Activated B cell treated with CpG ODN at 0.5 μM for 24 hours (primary cell): ENCODE measurements at regions not wholly inside any gene's neighbourhood (a gene's known extent, or its start where the extent isn't known, plus 50 kb on each side); places are given as distances from the start of the nearest gene placed in this dataset.

Source experiments
- ATAC-seq: fragments of 200-7000 bp; cut with Tn5 transposase; one replicate; pipeline ENCODE4 v1.10.0; 2021; ENCODE audit warnings: low read depth, mild to moderate bottlenecking, moderate library complexity
- CTCF ChIA-PET: fragments of 350-600 bp; sonication (Branson Sonifier 250); formaldehyde crosslinking; loops from one replicate; lab custom pipeline; 2021; ENCODE audit warnings: antibody characterized with exemption; lab: Charles Lee
- POLR2A ChIA-PET: fragments of 350-600 bp; sonication (Branson Sonifier 250); formaldehyde crosslinking; loops from one replicate; lab custom pipeline; 2021; ENCODE audit warnings: antibody characterized with exemption; lab: Charles Lee
- DNase-seq: peaks from one replicate; pipeline ENCODE4 v3.0.0; 2022
- H3K27ac Mint-ChIP-seq: one replicate; pipeline ENCODE4 v1.8.0; 2020; ENCODE audit warnings: mixed read lengths
- H3K27me3 Mint-ChIP-seq: one replicate; pipeline ENCODE4 v1.8.0; 2021; ENCODE audit warnings: mixed read lengths
- H3K36me3 Mint-ChIP-seq: one replicate; pipeline ENCODE4 v1.8.0; 2021; ENCODE audit warnings: low read depth, mixed read lengths
- H3K4me1 Mint-ChIP-seq: one replicate; pipeline ENCODE4 v1.8.0; 2021; ENCODE audit warnings: mixed read lengths
- H3K4me3 Mint-ChIP-seq: one replicate; pipeline ENCODE4 v1.8.0; 2020; ENCODE audit warnings: mild to moderate bottlenecking, mixed read lengths
- H3K9me3 Mint-ChIP-seq: one replicate; pipeline ENCODE4 v1.8.0; 2020; ENCODE audit warnings: mixed read lengths
- intact Hi-C: fragments of 100-400 bp; cut with micrococcal nuclease; formaldehyde crosslinking; loops from one replicate; pipeline ENCODE4 v1.15.1; 2024
- TF ChIP-seq, protein P1 (sequence below): fragments of 200-600 bp; IDR thresholded peaks from one replicate; pipeline ENCODE4 v1.8.0; 2022; ENCODE audit warnings: antibody characterized with exemption, mild to moderate bottlenecking

GRCh38 chr5:82359272-82359671, 81.1 kb upstream of the RPS23 start:
- no peaks in the 10 kb centered on the region for H3K9me3 Mint-ChIP-seq
- no peaks in the 10 kb centered on the region for H3K36me3 Mint-ChIP-seq
- no peak overlapping the region for H3K4me3 Mint-ChIP-seq
- H3K4me1 Mint-ChIP-seq, result peaks cover 6% of the 10 kb centered on the region
- ChIA-PET POLR2A (no interaction called here), CTCF (interaction anchor here (1.3 kb wide), 1 partner anchor 1070 kb away, joined by 3 read pairs; no protein-coding TSS in a partner anchor)
- ATAC-seq (no peak), DNase-seq (no peak)
- intact Hi-C loops, result no loop called here
- H3K27me3 Mint-ChIP-seq, result no peaks in the 10 kb centered on the region
- no peak overlapping the region for H3K27ac Mint-ChIP-seq
- TF ChIP-seq, protein P1, sequence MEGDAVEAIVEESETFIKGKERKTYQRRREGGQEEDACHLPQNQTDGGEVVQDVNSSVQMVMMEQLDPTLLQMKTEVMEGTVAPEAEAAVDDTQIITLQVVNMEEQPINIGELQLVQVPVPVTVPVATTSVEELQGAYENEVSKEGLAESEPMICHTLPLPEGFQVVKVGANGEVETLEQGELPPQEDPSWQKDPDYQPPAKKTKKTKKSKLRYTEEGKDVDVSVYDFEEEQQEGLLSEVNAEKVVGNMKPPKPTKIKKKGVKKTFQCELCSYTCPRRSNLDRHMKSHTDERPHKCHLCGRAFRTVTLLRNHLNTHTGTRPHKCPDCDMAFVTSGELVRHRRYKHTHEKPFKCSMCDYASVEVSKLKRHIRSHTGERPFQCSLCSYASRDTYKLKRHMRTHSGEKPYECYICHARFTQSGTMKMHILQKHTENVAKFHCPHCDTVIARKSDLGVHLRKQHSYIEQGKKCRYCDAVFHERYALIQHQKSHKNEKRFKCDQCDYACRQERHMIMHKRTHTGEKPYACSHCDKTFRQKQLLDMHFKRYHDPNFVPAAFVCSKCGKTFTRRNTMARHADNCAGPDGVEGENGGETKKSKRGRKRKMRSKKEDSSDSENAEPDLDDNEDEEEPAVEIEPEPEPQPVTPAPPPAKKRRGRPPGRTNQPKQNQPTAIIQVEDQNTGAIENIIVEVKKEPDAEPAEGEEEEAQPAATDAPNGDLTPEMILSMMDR, result no peak

- DNase-seq (no peak), ATAC-seq (no peak)
- Mint-ChIP-seq H3K27ac (no peak overlapping the region), H3K27me3 (peaks cover 2% of the 10 kb centered on the region), H3K9me3 (no peaks in the 10 kb centered on the region), H3K4me3 (no peak overlapping the region), H3K4me1 (peaks cover 6% of the 10 kb centered on the region), H3K36me3 (no peaks in the 10 kb centered on the region)
- ChIA-PET POLR2A (no interaction called here), CTCF (interaction anchor here (1.3 kb wide), 1 partner anchor 1071 kb away, joined by 3 read pairs; no protein-coding TSS in a partner anchor)
- intact Hi-C loops, result no loop called here
- TF ChIP-seq, protein P1, result no peak
These were observed 80.3 kb upstream of the RPS23 start for GRCh38 chr5:82358457-82358856.

- Mint-ChIP-seq H3K36me3 (no peaks in the 10 kb centered on the region), H3K4me1 (peaks cover 6% of the 10 kb centered on the region), H3K27me3 (peaks cover 2% of the 10 kb centered on the region), H3K27ac (no peak overlapping the region), H3K9me3 (no peaks in the 10 kb centered on the region), H3K4me3 (no peak overlapping the region)
- TF ChIP-seq, protein P1, result no peak
- ATAC-seq, result no peak
- POLR2A ChIA-PET, result no interaction called here
- no peak for DNase-seq
- intact Hi-C loops, result no loop called here
- CTCF ChIA-PET, result no interaction called here
These were observed 78.9 kb upstream of the RPS23 start for GRCh38 chr5:82356808-82357671.

- POLR2A ChIA-PET, result no interaction called here
- ATAC-seq (no peak), DNase-seq (no peak)
- CTCF ChIA-PET, result no interaction called here
- H3K4me3 Mint-ChIP-seq, result no peak overlapping the region
- intact Hi-C loops, result no loop called here
- peaks cover 3% of the 10 kb centered on the region for H3K27me3 Mint-ChIP-seq
- peaks cover 6% of the 10 kb centered on the region for H3K4me1 Mint-ChIP-seq
- TF ChIP-seq, protein P1, result no peak
- no peaks in the 10 kb centered on the region for H3K9me3 Mint-ChIP-seq
- no peak overlapping the region for H3K27ac Mint-ChIP-seq
- H3K36me3 Mint-ChIP-seq, result no peaks in the 10 kb centered on the region
These were observed 77.9 kb upstream of the RPS23 start for GRCh38 chr5:82356021-82356420.

DNA sequence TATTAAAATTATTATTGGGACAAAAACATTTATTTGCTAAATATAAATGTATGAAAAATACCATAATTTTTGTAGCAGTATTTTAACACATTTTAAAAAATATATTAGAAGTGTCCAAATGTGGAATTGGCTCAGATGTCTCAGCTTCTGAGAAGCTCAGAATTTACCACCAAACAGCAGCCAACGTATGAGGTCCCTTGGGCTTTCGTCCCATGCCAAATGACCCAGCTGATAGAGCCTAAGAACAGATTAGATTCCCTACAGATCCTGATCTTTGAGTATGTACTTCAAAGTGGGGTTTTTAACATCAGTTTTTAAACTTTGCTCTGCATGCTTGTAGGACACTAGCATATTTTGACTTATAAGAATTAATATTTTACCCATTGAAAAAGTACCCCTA, 77.3 kb upstream of the RPS23 start:
- ChIA-PET POLR2A (no interaction called here), CTCF (no interaction called here)
- intact Hi-C loops, result no loop called here
- ATAC-seq (no peak), DNase-seq (no peak)
- H3K27ac Mint-ChIP-seq, result no peak overlapping the region
- H3K27me3 Mint-ChIP-seq, result peaks cover 3% of the 10 kb centered on the region
- TF ChIP-seq, protein P1, result no peak
- no peaks in the 10 kb centered on the region for H3K9me3 Mint-ChIP-seq
- peaks cover 6% of the 10 kb centered on the region for H3K4me1 Mint-ChIP-seq
- H3K4me3 Mint-ChIP-seq, result no peak overlapping the region
- H3K36me3 Mint-ChIP-seq, result no peaks in the 10 kb centered on the region
